ENCODE measurements at regions not wholly inside any gene's neighbourhood (a gene's known extent, or its start where the extent isn't known, plus 50 kb on each side); places are given as distances from the start of the nearest gene placed in this dataset.

DNA sequence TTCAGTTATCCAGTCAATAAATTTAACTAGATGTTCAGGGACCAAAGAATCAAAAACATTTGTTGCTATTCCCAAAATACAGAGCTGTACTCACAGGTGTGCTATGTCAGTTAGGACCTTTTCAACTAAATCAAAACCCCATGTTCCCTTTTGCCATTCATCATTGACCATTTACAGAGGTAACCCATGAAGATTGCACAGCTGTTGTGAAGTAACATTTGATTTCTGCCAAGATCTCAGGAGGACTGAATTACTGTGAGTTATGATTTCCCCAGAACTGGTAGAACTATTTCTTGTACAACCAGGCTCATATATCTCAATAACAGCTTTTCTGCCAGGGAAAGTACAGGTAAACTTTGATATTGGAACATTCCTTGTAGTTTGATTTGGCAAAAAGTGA is 131.1 kb upstream of the FIBIN start:
- ChIA-PET RAD21 (ENCODE audit: unreplicated experiment) (no interaction called here), SMC1A (ENCODE audit: uncharacterized antibody, unreplicated experiment) (interaction anchor here (0.6 kb wide), 1 partner anchor 50 kb away, joined by 3 read pairs; no protein-coding TSS in a partner anchor), POLR2A (no interaction called here), CTCF (interaction anchor here (0.6 kb wide), 1 partner anchor 17 kb away, joined by 3 read pairs; no protein-coding TSS in a partner anchor)
- no peak overlapping the region for H3K4me3 ChIP-seq
- ATAC-seq (no peak), FAIRE-seq (no peak), DNase-seq (ENCODE audit: low read depth, low spot score) (no peak)
- H3K27me3 ChIP-seq (replicated peaks in 1 of 2; ENCODE audit: control insufficient read depth in 2 of 2, insufficient read depth in 2 of 2, low read length in 1 of 2) = no peaks in the 10 kb centered on the region
- H3K4me2 ChIP-seq (ENCODE audit: control insufficient read depth, insufficient read depth) = no peak overlapping the region
- H3K27ac ChIP-seq (ENCODE audit: control insufficient read depth, insufficient read depth) = no peak overlapping the region
- no peaks in the 10 kb centered on the region for H3K36me3 ChIP-seq (ENCODE audit: control insufficient read depth in 2 of 2, insufficient read depth in 2 of 2, low read length in 1 of 2)
- intact Hi-C loops (cut with micrococcal nuclease; ENCODE audit: unreplicated experiment) (no loop called here), in situ Hi-C loops (cut with MboI) (no loop called here)
- H3K79me2 ChIP-seq (ENCODE audit: control insufficient read depth, insufficient read depth, low read length) = no peaks in the 10 kb centered on the region
- no peak for TF ChIP-seq ZZZ3 (IDR thresholded peaks at IDR 0.05; ENCODE audit: control insufficient read depth, insufficient read length, low read depth)
- no peak for TF ChIP-seq DPF2 (IDR thresholded peaks at IDR 0.05)
- no peak for TF ChIP-seq NFYB (IDR thresholded peaks at IDR 0.05; ENCODE audit: insufficient read depth, low read depth, low read length)
- H3K9me3 ChIP-seq (replicated peaks; ENCODE audit: control insufficient read depth, insufficient read depth, low read length) = no peaks in the 10 kb centered on the region
- H2AFZ ChIP-seq (ENCODE audit: control insufficient read depth, low read depth, low read length) = no peak overlapping the region
- no peaks in the 10 kb centered on the region for H4K20me1 ChIP-seq (ENCODE audit: control insufficient read depth, insufficient read depth)
- no peak overlapping the region for H3K9ac ChIP-seq (ENCODE audit: control insufficient read depth, insufficient read depth, low read length)
- BruUV-seq (replicated peaks) = no TSS peak
- H3K4me1 ChIP-seq (ENCODE audit: control insufficient read depth, insufficient read depth, low read length) = no peaks in the 10 kb centered on the region

- POLR2A ChIA-PET = no interaction called here
- Histone ChIP-seq H4K20me1 (ENCODE audit: control insufficient read depth, insufficient read depth) (no peaks in the 10 kb centered on the region), H3K27ac (ENCODE audit: control insufficient read depth, insufficient read depth) (no peak overlapping the region), H3K36me3 (ENCODE audit: control insufficient read depth in 2 of 2, insufficient read depth in 2 of 2, low read length in 1 of 2) (no peaks in the 10 kb centered on the region), H3K4me3 (no peak overlapping the region), H3K4me1 (ENCODE audit: control insufficient read depth, insufficient read depth, low read length) (no peaks in the 10 kb centered on the region), H3K27me3 (replicated peaks in 1 of 2; ENCODE audit: control insufficient read depth in 2 of 2, insufficient read depth in 2 of 2, low read length in 1 of 2) (no peaks in the 10 kb centered on the region), H3K79me2 (ENCODE audit: control insufficient read depth, insufficient read depth, low read length) (no peaks in the 10 kb centered on the region), H3K9ac (ENCODE audit: control insufficient read depth, insufficient read depth, low read length) (no peak overlapping the region), H3K4me2 (ENCODE audit: control insufficient read depth, insufficient read depth) (no peak overlapping the region), H3K9me3 (replicated peaks; ENCODE audit: control insufficient read depth, insufficient read depth, low read length) (no peaks in the 10 kb centered on the region), H2AFZ (ENCODE audit: control insufficient read depth, low read depth, low read length) (no peak overlapping the region)
- CTCF ChIA-PET = no interaction called here
- no peak for DNase-seq (ENCODE audit: low read depth, low spot score)
- no TSS peak for BruUV-seq (replicated peaks)
- no peak for FAIRE-seq
- in situ Hi-C loops (cut with MboI) = no loop called here
- WGBS (ENCODE audit: insufficient coverage, insufficient replicate concordance, low lambda C conversion rate, missing lambda C conversion rate) = 42% methylated on average over 2 of the region's 2 CpGs
- SMC1A ChIA-PET (ENCODE audit: uncharacterized antibody, unreplicated experiment) = no interaction called here
- ATAC-seq = no peak
- intact Hi-C loops (cut with micrococcal nuclease; ENCODE audit: unreplicated experiment) = no loop called here
- no peak for TF ChIP-seq RELA (IDR thresholded peaks at IDR 0.05; ENCODE audit: borderline replicate concordance, partially characterized antibody)
- no peak for TF ChIP-seq GATAD2B (conservative IDR thresholded peaks at IDR 0.05; ENCODE audit: low read depth)
- no peak for TF ChIP-seq CHD2 (IDR thresholded peaks at IDR 0.05; ENCODE audit: borderline replicate concordance, low read depth, low read length)
- no peak for TF ChIP-seq IKZF2 (IDR thresholded peaks at IDR 0.05)
- no peak for TF ChIP-seq SREBF2 (IDR thresholded peaks at IDR 0.05; ENCODE audit: low read length)
- no peak for TF ChIP-seq CHD1 (IDR thresholded peaks at IDR 0.05; ENCODE audit: low read depth, low read length)
- no peak for TF ChIP-seq RAD51 (IDR thresholded peaks at IDR 0.05)
- TF ChIP-seq MEF2A (IDR thresholded peaks at IDR 0.05; ENCODE audit: insufficient read depth, low read depth, low read length) = no peak
- no peak for TF ChIP-seq CEBPB (IDR thresholded peaks at IDR 0.05; ENCODE audit: borderline replicate concordance in 1 of 2, low read depth in 2 of 2, low read length in 2 of 2)
- TF ChIP-seq TAF1 (IDR thresholded peaks at IDR 0.05; ENCODE audit: borderline replicate concordance, low read depth, low read length) = no peak
- no peak for TF ChIP-seq NKRF (conservative IDR thresholded peaks at IDR 0.05)
- no peak for TF ChIP-seq MEF2B (IDR thresholded peaks at IDR 0.05; ENCODE audit: partially characterized antibody, poor library complexity, severe bottlenecking)
- RAD21 ChIA-PET (ENCODE audit: unreplicated experiment) = no interaction called here
Measured at GRCh38 chr11:26865703-26866102, 128.2 kb upstream of the FIBIN start.

Measured in GM12878 (cell line).